Breast epithelium (tissue), 4 donors: ENCODE measurements at regions not wholly inside any gene's neighbourhood (a gene's known extent, or its start where the extent isn't known, plus 50 kb on each side); places are given as distances from the start of the nearest gene placed in this dataset.

Experiments
- DNase-seq, 2 donors: peaks; one replicate each; pipeline ENCODE4 v3.0.0-alpha.2; 2019; ENCODE audit warnings: low spot score in 2 of 2
- H3K27ac ChIP-seq, 2 donors: fragments of 200-600 bp; sonication (generic) in 1 of 2; one replicate each; pipeline ENCODE4 v1.5.1; 2016 to 2019; ENCODE audit warnings: mild to moderate bottlenecking in 1 of 2
- H3K27me3 ChIP-seq, 2 donors: fragments of 200-600 bp; sonication (generic) in 1 of 2; one replicate each; pipeline versions ENCODE4 v1.5.1 to v1.6.0; 2017 to 2019; ENCODE audit warnings: control low read depth in 1 of 2, mild to moderate bottlenecking in 1 of 2
- H3K36me3 ChIP-seq: fragments of 200-600 bp; one replicate; pipeline ENCODE4 v1.5.1; 2019
- H3K4me1 ChIP-seq, 2 donors: fragments of 200-600 bp; sonication (generic); one replicate each; pipeline ENCODE4 v1.5.1; 2016 to 2019; ENCODE audit warnings: control low read depth in 1 of 2
- H3K4me3 ChIP-seq, 3 donors: fragments of 200-600 bp; sonication (generic); 1 replicate in 2 of 3; 2 replicates in 1 of 3; pipeline ENCODE4 v1.5.1; 2016 to 2019; ENCODE audit warnings: mild to moderate bottlenecking in 3 of 3, moderate library complexity in 2 of 3
- H3K9me3 ChIP-seq, 2 donors: fragments of 200-600 bp; sonication (generic) in 1 of 2; one replicate each; pipeline ENCODE4 v1.5.1; 2016 to 2019; ENCODE audit warnings: control low read depth in 1 of 2
- POLR2A ChIP-seq: fragments of 450-650 bp; IDR thresholded peaks from one replicate; pipeline ENCODE4 v1.6.1; 2016; ENCODE audit warnings: antibody characterized with exemption, mild to moderate bottlenecking, moderate library complexity
- POLR2AphosphoS5 ChIP-seq, 3 donors: sonication (generic); formaldehyde crosslinking; IDR thresholded peaks; one replicate each; pipeline ENCODE4 v1.6.1; 2017; ENCODE audit warnings: antibody characterized with exemption in 3 of 3
- intact Hi-C: fragments of 100-400 bp; cut with DNase I; formaldehyde crosslinking; loops from one replicate; pipeline ENCODE4 v1.15.1; 2023; ENCODE audit warnings: low total_unique reads
- TF ChIP-seq, protein P1 (sequence below), 3 donors: fragments of 450-650 bp; IDR thresholded peaks; one replicate each; pipeline ENCODE4 v1.5.1; 2016 to 2017; ENCODE audit warnings: antibody characterized with exemption in 3 of 3, mild to moderate bottlenecking in 3 of 3, moderate library complexity in 3 of 3

- no peak overlapping the region for H3K27ac ChIP-seq
- no peaks in the 10 kb centered on the region for H3K4me1 ChIP-seq
- H3K9me3 ChIP-seq: no peaks in the 10 kb centered on the region
- intact Hi-C loops: no loop called here
- H3K27me3 ChIP-seq: no peaks in the 10 kb centered on the region
- TF ChIP-seq, protein P1, sequence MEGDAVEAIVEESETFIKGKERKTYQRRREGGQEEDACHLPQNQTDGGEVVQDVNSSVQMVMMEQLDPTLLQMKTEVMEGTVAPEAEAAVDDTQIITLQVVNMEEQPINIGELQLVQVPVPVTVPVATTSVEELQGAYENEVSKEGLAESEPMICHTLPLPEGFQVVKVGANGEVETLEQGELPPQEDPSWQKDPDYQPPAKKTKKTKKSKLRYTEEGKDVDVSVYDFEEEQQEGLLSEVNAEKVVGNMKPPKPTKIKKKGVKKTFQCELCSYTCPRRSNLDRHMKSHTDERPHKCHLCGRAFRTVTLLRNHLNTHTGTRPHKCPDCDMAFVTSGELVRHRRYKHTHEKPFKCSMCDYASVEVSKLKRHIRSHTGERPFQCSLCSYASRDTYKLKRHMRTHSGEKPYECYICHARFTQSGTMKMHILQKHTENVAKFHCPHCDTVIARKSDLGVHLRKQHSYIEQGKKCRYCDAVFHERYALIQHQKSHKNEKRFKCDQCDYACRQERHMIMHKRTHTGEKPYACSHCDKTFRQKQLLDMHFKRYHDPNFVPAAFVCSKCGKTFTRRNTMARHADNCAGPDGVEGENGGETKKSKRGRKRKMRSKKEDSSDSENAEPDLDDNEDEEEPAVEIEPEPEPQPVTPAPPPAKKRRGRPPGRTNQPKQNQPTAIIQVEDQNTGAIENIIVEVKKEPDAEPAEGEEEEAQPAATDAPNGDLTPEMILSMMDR (IDR thresholded peaks at IDR 0.05): no peak
- no peak for TF ChIP-seq POLR2A
- TF ChIP-seq POLR2AphosphoS5 (IDR thresholded peaks at IDR 0.05): no peak
- DNase-seq: no peak
- H3K36me3 ChIP-seq: no peaks in the 10 kb centered on the region
- no peak overlapping the region for H3K4me3 ChIP-seq
Measured at GRCh38 chr1:222240536-222241181, 307.2 kb downstream of the HHIPL2 start.

DNA sequence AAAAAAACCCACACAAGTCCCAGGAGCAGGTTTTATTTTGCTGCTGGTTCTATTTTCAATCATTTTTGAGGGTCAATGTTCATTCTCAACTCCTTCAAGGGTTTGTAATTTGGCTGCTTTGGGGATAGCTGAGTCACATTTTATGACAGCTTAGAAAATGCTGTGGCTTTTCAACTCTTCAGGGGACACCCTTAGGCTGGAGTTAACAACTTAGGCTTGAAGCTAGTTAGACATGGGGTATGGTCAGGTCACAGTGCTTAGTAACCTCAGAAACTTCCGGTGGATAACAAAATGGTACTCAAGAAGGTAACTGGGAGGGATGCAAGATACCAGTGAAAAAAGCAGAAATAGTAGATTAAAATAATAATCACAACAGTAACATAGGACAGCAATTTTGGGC is 308.8 kb downstream of the HHIPL2 start:
- H3K36me3 ChIP-seq: no peaks in the 10 kb centered on the region
- no peaks in the 10 kb centered on the region for H3K9me3 ChIP-seq
- intact Hi-C loops: no loop called here
- no peak for DNase-seq
- H3K4me1 ChIP-seq: no peaks in the 10 kb centered on the region
- no peaks in the 10 kb centered on the region for H3K27me3 ChIP-seq
- no peak overlapping the region for H3K27ac ChIP-seq
- H3K4me3 ChIP-seq: no peak overlapping the region
- TF ChIP-seq POLR2A (no peak), POLR2AphosphoS5 (IDR thresholded peaks at IDR 0.05) (no peak)
- TF ChIP-seq, protein P1 (IDR thresholded peaks at IDR 0.05): no peak

- no peak for DNase-seq
- Histone ChIP-seq H3K4me3 (no peak overlapping the region), H3K36me3 (no peaks in the 10 kb centered on the region), H3K27ac (no peak overlapping the region), H3K9me3 (no peaks in the 10 kb centered on the region), H3K4me1 (no peaks in the 10 kb centered on the region), H3K27me3 (no peaks in the 10 kb centered on the region)
- intact Hi-C loops: no loop called here
- TF ChIP-seq, protein P1 (IDR thresholded peaks at IDR 0.05): no peak
- TF ChIP-seq POLR2AphosphoS5 (IDR thresholded peaks at IDR 0.05) (no peak), POLR2A (no peak)
Measured at GRCh38 chr1:222234351-222234750, 313.6 kb downstream of the HHIPL2 start.

DNA sequence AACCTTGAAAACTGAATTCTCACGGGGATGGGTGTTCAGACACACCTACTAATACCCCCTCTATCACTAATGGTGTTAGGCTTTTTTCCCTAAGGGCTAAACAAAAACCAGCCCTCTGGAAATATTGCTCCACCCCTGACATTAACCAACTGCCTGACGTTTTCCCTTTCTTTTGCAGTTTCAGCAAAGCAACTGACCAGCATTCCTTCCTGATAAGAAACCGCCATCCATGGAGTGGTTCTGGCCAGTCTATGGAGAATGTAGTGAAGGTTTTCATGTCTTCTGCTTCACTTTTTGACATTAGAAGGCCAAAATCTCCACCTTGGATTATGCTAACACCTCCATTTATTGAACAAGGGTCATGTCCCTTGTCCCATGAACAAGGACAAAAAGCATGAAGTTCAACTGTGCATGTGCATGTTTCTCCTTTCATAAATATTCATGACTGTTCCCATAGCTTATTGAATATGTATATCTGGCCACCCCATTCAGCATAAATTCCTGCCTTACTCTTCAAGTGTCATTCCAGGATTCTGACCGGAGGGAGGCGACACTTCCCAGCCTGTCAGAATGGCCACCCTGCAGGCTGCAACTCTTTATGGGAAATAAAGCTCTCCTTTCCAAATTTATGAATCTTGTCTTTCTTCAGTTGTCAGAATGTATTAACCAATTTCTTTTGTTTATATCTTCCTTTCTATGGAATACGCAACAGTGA is 314.3 kb downstream of the HHIPL2 start:
- H3K9me3 ChIP-seq: no peaks in the 10 kb centered on the region
- DNase-seq: no peak
- no peak overlapping the region for H3K4me3 ChIP-seq
- no peaks in the 10 kb centered on the region for H3K27me3 ChIP-seq
- TF ChIP-seq POLR2AphosphoS5 (IDR thresholded peaks at IDR 0.05) (no peak), POLR2A (no peak)
- TF ChIP-seq, protein P1 (IDR thresholded peaks at IDR 0.05): no peak
- no peaks in the 10 kb centered on the region for H3K36me3 ChIP-seq
- H3K27ac ChIP-seq: no peak overlapping the region
- H3K4me1 ChIP-seq: no peaks in the 10 kb centered on the region
- intact Hi-C loops: no loop called here

- intact Hi-C loops: no loop called here
- Histone ChIP-seq H3K9me3 (peaks cover 0 to 4% of the 10 kb centered on the region in 2 donors), H3K27me3 (no peaks in the 10 kb centered on the region), H3K27ac (no peak overlapping the region), H3K4me3 (no peak overlapping the region), H3K36me3 (no peaks in the 10 kb centered on the region), H3K4me1 (no peaks in the 10 kb centered on the region)
- TF ChIP-seq, protein P1 (IDR thresholded peaks at IDR 0.05): no peak
- TF ChIP-seq POLR2A: no peak
- no peak for TF ChIP-seq POLR2AphosphoS5 (IDR thresholded peaks at IDR 0.05)
- DNase-seq: no peak
Measured at GRCh38 chr1:222232842-222233241, 315.1 kb downstream of the HHIPL2 start.
